Left ventricle myocardium inferior (tissue), 1 donor: ENCODE measurements at regions not wholly inside any gene's neighbourhood (a gene's known extent, or its start where the extent isn't known, plus 50 kb on each side); places are given as distances from the start of the nearest gene placed in this dataset.

ENCODE experiments used
- DNase-seq: peaks from one replicate; pipeline ENCODE4 v3.0.0-alpha.2; 2020
- H3K27ac ChIP-seq: fragments of 200-600 bp; replicated peaks from 2 replicates; pipeline ENCODE4 v1.8.0; 2021
- H3K27me3 ChIP-seq: fragments of 200-600 bp; 2 replicates; pipeline ENCODE4 v1.8.0; 2021; ENCODE audit warnings: low read depth
- H3K36me3 ChIP-seq: fragments of 200-600 bp; 2 replicates; pipeline ENCODE4 v1.8.0; 2021
- H3K4me1 ChIP-seq: fragments of 200-600 bp; 2 replicates; pipeline ENCODE4 v1.8.0; 2021
- H3K4me3 ChIP-seq: fragments of 200-600 bp; 2 replicates; pipeline ENCODE4 v1.8.0; 2021; ENCODE audit warnings: mild to moderate bottlenecking, moderate library complexity
- H3K9me3 ChIP-seq: fragments of 200-600 bp; replicated peaks from 2 replicates; pipeline ENCODE4 v1.8.0; 2021
- CTCF ChIP-seq: fragments of 200-600 bp; IDR thresholded peaks from 2 replicates; pipeline ENCODE4 v1.8.0; 2021; ENCODE audit warnings: antibody characterized with exemption, mild to moderate bottlenecking, borderline replicate concordance
- intact Hi-C: fragments of 100-400 bp; cut with micrococcal nuclease; formaldehyde crosslinking; loops from one replicate; pipeline ENCODE4 v1.11.0; 2022
- donor health status: DM: no; HTN: yes; CAD: no; lungs with severe emphysema.

- intact Hi-C loops: no loop called here
- H3K36me3 ChIP-seq: no peaks in the 10 kb centered on the region
- DNase-seq: no peak
- H3K9me3 ChIP-seq: no peaks in the 10 kb centered on the region
- no peak for TF ChIP-seq CTCF
- H3K27ac ChIP-seq: no peak overlapping the region
- no peaks in the 10 kb centered on the region for H3K4me1 ChIP-seq
- no peak overlapping the region for H3K4me3 ChIP-seq
- no peaks in the 10 kb centered on the region for H3K27me3 ChIP-seq
Observed at GRCh38 chr4:71659979-71660378, 123.9 kb downstream of the GC start.

GRCh38 chr4:71648923-71649322 is 135.0 kb downstream of the GC start:
- Histone ChIP-seq H3K4me3 (no peak overlapping the region), H3K27me3 (no peaks in the 10 kb centered on the region), H3K4me1 (no peaks in the 10 kb centered on the region), H3K27ac (no peak overlapping the region), H3K36me3 (no peaks in the 10 kb centered on the region), H3K9me3 (no peaks in the 10 kb centered on the region)
- no peak for TF ChIP-seq CTCF
- intact Hi-C loops: no loop called here
- no peak for DNase-seq

GRCh38 chr4:71648448-71648847 is 135.4 kb downstream of the GC start:
- Histone ChIP-seq H3K27me3 (no peaks in the 10 kb centered on the region), H3K4me3 (no peak overlapping the region), H3K4me1 (no peaks in the 10 kb centered on the region), H3K9me3 (no peaks in the 10 kb centered on the region), H3K27ac (no peak overlapping the region), H3K36me3 (no peaks in the 10 kb centered on the region)
- no peak for DNase-seq
- no peak for TF ChIP-seq CTCF
- intact Hi-C loops: no loop called here

GRCh38 chr4:71639380-71639779 is 144.5 kb downstream of the GC start:
- H3K4me3 ChIP-seq: no peak overlapping the region
- no peak overlapping the region for H3K27ac ChIP-seq
- no peak for DNase-seq
- no peaks in the 10 kb centered on the region for H3K36me3 ChIP-seq
- no peaks in the 10 kb centered on the region for H3K9me3 ChIP-seq
- intact Hi-C loops: no loop called here
- no peak for TF ChIP-seq CTCF
- H3K4me1 ChIP-seq: no peaks in the 10 kb centered on the region
- no peaks in the 10 kb centered on the region for H3K27me3 ChIP-seq

DNA sequence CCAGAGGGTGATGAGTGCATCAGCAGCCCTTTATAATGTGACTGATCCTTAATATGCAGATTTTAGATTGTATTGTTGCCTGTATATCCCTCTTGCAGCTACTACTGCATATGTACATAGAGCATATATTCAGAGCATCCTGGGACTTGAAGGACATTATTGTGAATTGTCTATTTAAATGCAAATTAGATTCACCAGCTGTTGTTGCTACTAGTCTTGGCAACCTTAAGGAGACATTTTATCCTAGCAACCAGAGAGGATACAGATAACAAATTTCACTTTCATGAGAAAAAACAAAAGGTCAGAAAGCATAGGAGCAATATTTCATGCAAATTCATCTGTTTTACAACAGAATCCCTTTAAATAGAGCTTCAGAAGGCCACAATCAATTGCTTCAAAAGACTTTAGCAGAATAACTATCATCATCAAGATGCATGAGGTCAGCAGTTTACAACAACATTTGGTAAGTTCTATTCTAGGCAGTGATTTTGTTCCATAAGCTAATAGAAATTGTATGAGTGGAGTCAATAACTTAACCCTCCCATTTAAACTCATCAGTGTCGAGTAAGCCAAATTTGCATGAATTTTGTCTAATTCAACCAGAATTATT is 148.6 kb downstream of the GC start:
- intact Hi-C loops: no loop called here
- Histone ChIP-seq H3K4me1 (no peaks in the 10 kb centered on the region), H3K4me3 (no peak overlapping the region), H3K9me3 (peaks cover 3% of the 10 kb centered on the region), H3K27me3 (no peaks in the 10 kb centered on the region), H3K36me3 (no peaks in the 10 kb centered on the region), H3K27ac (no peak overlapping the region)
- no peak for TF ChIP-seq CTCF
- DNase-seq: no peak
